Spleen (tissue), 7 donors: ENCODE measurements at regions not wholly inside any gene's neighbourhood (a gene's known extent, or its start where the extent isn't known, plus 50 kb on each side); places are given as distances from the start of the nearest gene placed in this dataset.

Experiments used
- CTCF ChIP-seq, 11 experiments: fragments of 200-600 bp in 7 of 11; fragments of 450-650 bp in 4 of 11; sonication (generic) in 4 of 11; IDR thresholded peaks in 8 of 11; conservative IDR thresholded peaks in 3 of 11; 1 replicate in 7 of 11; 2 replicates in 4 of 11; pipeline versions ENCODE4 v1.4.0 to v1.8.0; 2016 to 2021; ENCODE audit warnings: antibody characterized with exemption in 11 of 11, inconsistent platforms in 4 of 11, mild to moderate bottlenecking in 1 of 11
- POLR2A ChIP-seq, 3 donors: fragments of 450-650 bp; IDR thresholded peaks; one replicate each; pipeline ENCODE4 v1.5.1; 2017; ENCODE audit warnings: antibody characterized with exemption in 3 of 3, mild to moderate bottlenecking in 1 of 3
- POLR2AphosphoS5 ChIP-seq, 3 donors: sonication (generic); formaldehyde crosslinking; IDR thresholded peaks; one replicate each; pipeline ENCODE4 v1.5.1; 2017; ENCODE audit warnings: antibody characterized with exemption in 3 of 3
- donor health status: DM: no; HTN: no; CAD: no; lungs with moderate emphysema.
- donor health status: DM: no; HTN: no; CAD: no.
- donor health status: DM: no; HTN: no; CAD: no.

GRCh38 chr2:138433995-138434951 is 67.3 kb upstream of the SPOPL start:
- no peak for TF ChIP-seq CTCF (IDR thresholded peaks at IDR 0.05 in 8 of 11, conservative IDR thresholded peaks at IDR 0.05 in 3 of 11)
- TF ChIP-seq POLR2A (IDR thresholded peaks at IDR 0.05), result no peak
- no peak for TF ChIP-seq POLR2AphosphoS5 (IDR thresholded peaks at IDR 0.05)
